GM19328 (cell line): ENCODE measurements at regions not wholly inside any gene's neighbourhood (a gene's known extent, or its start where the extent isn't known, plus 50 kb on each side); places are given as distances from the start of the nearest gene placed in this dataset.
"Not testable (repeated sequence)": the region's sequence is repeated elsewhere in the genome, so short reads cannot be mapped to it uniquely, and the experiment has no call there.

ENCODE experiments used
- ATAC-seq: cut with Tn5 transposase; IDR thresholded peaks from one replicate; pipeline ENCODE4 v1.9.1; 2021; ENCODE audit warnings: mild to moderate bottlenecking, moderate library complexity; ENCODE audit not compliant: unreplicated experiment

- ATAC-seq, result not testable (repeated sequence)
Measured at GRCh38 chr2:40676134-40676790, 224.4 kb upstream of the SLC8A1 start.

- no peak for ATAC-seq
Measured at GRCh38 chr2:40680547-40680946, 228.7 kb upstream of the SLC8A1 start.

GRCh38 chr2:40690036-40690435, 238.1 kb upstream of the SLC8A1 start:
- ATAC-seq, result no peak

- ATAC-seq, result no peak
Measured at GRCh38 chr2:40690525-40690924, 238.6 kb upstream of the SLC8A1 start.

GRCh38 chr2:40700231-40700954, 248.5 kb upstream of the SLC8A1 start:
- no peak for ATAC-seq

GRCh38 chr2:40712197-40712894, 260.5 kb upstream of the SLC8A1 start:
- not testable (repeated sequence) for ATAC-seq

GRCh38 chr2:40716879-40717278, 265.0 kb upstream of the SLC8A1 start:
- no peak for ATAC-seq

GRCh38 chr2:40719414-40719813, 267.5 kb upstream of the SLC8A1 start:
- ATAC-seq, result no peak

- ATAC-seq, result no peak
Measured at GRCh38 chr2:40721595-40721994, 269.7 kb upstream of the SLC8A1 start.

- ATAC-seq, result no peak
Measured at GRCh38 chr2:40723194-40723593, 271.3 kb upstream of the SLC8A1 start.

- no peak for ATAC-seq
Measured at GRCh38 chr2:40725040-40725439, 273.1 kb upstream of the SLC8A1 start.

GRCh38 chr2:40725950-40726349, 274.1 kb upstream of the SLC8A1 start:
- no peak for ATAC-seq

- ATAC-seq, result no peak
Measured at GRCh38 chr2:40734797-40735196, 282.9 kb upstream of the SLC8A1 start.

GRCh38 chr2:40737180-40737579, 285.3 kb upstream of the SLC8A1 start:
- ATAC-seq, result no peak

GRCh38 chr2:40740419-40740818, 288.5 kb upstream of the SLC8A1 start:
- no peak for ATAC-seq

- no peak for ATAC-seq
Measured at GRCh38 chr2:40741532-40741931, 289.6 kb upstream of the SLC8A1 start.

GRCh38 chr2:40746191-40746590, 294.3 kb upstream of the SLC8A1 start:
- ATAC-seq, result no peak

GRCh38 chr2:40751981-40752380, 300.1 kb upstream of the SLC8A1 start:
- no peak for ATAC-seq

GRCh38 chr2:40752796-40753195, 300.9 kb upstream of the SLC8A1 start:
- ATAC-seq, result no peak

- ATAC-seq, result no peak
Measured at GRCh38 chr2:40754912-40755311, 303.0 kb upstream of the SLC8A1 start.

GRCh38 chr2:40758401-40759155, 306.7 kb upstream of the SLC8A1 start:
- no peak for ATAC-seq
